ENCODE measurements at regions not wholly inside any gene's neighbourhood (a gene's known extent, or its start where the extent isn't known, plus 50 kb on each side); places are given as distances from the start of the nearest gene placed in this dataset.
"Not testable (repeated sequence)": the region's sequence is repeated elsewhere in the genome, so short reads cannot be mapped to it uniquely, and the experiment has no call there.

GRCh38 chr16:76816475-76816874, 374.5 kb upstream of the MON1B start:
- no peak for DNase-seq

GRCh38 chr16:76818606-76819181, 372.3 kb upstream of the MON1B start:
- peak; percentile 67 for DNase-seq

GRCh38 chr16:76819226-76819916, 371.6 kb upstream of the MON1B start:
- DNase-seq: no peak

- DNase-seq: no peak
Observed at GRCh38 chr16:76824221-76824620, 366.8 kb upstream of the MON1B start.

GRCh38 chr16:76824791-76825190, 366.2 kb upstream of the MON1B start:
- DNase-seq: no peak

GRCh38 chr16:76835339-76835738, 355.7 kb upstream of the MON1B start:
- peak; percentile 88 for DNase-seq

- peak; percentile 88 for DNase-seq
Observed at GRCh38 chr16:76835779-76836300, 355.1 kb upstream of the MON1B start.

- DNase-seq: no peak
Observed at GRCh38 chr16:76837872-76838271, 353.1 kb upstream of the MON1B start.

GRCh38 chr16:76854234-76854633, 336.8 kb upstream of the MON1B start:
- no peak for DNase-seq

- DNase-seq: no peak
Observed at GRCh38 chr16:76856112-76856511, 334.9 kb upstream of the MON1B start.

- DNase-seq: no peak
Observed at GRCh38 chr16:76857402-76857801, 333.6 kb upstream of the MON1B start.

GRCh38 chr16:76862901-76863300, 328.1 kb upstream of the MON1B start:
- DNase-seq: peak; percentile 39

GRCh38 chr16:76866994-76867393, 324.0 kb upstream of the MON1B start:
- no peak for DNase-seq

- no peak for DNase-seq
Observed at GRCh38 chr16:76875898-76876297, 315.1 kb upstream of the MON1B start.

GRCh38 chr16:76879420-76879819, 311.6 kb upstream of the MON1B start:
- no peak for DNase-seq

GRCh38 chr16:76880523-76880922, 310.5 kb upstream of the MON1B start:
- not testable (repeated sequence) for DNase-seq

- DNase-seq: no peak
Observed at GRCh38 chr16:76882105-76882504, 308.9 kb upstream of the MON1B start.

- DNase-seq: no peak
Observed at GRCh38 chr16:76883076-76883475, 307.9 kb upstream of the MON1B start.

- no peak for DNase-seq
Observed at GRCh38 chr16:76885776-76886537, 305.0 kb upstream of the MON1B start.

- no peak for DNase-seq
Observed at GRCh38 chr16:76897816-76898215, 293.2 kb upstream of the MON1B start.

GRCh38 chr16:76899767-76900166, 291.2 kb upstream of the MON1B start:
- no peak for DNase-seq

- DNase-seq: no peak
Observed at GRCh38 chr16:76900285-76901263, 290.4 kb upstream of the MON1B start.

Data from skin of body (tissue), 1 donor.